ENCODE measurements at regions not wholly inside any gene's neighbourhood (a gene's known extent, or its start where the extent isn't known, plus 50 kb on each side); places are given as distances from the start of the nearest gene placed in this dataset.

GRCh38 chr2:220701115-220701514 is 871.0 kb downstream of the EPHA4 start:
- Histone ChIP-seq H3K4me1 (no peaks in the 10 kb centered on the region), H3K9me3 (no peaks in the 10 kb centered on the region), H3K36me3 (no peaks in the 10 kb centered on the region), H3K27ac (no peak overlapping the region), H3K4me3 (no peak overlapping the region), H3K27me3 (no peaks in the 10 kb centered on the region)
- intact Hi-C loops (cut with DNase I): no loop called here
- WGBS, 2 donors: 83 to 87% methylated on average over 2 of the region's 2 CpGs
- TF ChIP-seq POLR2A (IDR thresholded peaks at IDR 0.05): no peak
- DNase-seq: no peak

GRCh38 chr2:220703279-220703678 is 868.8 kb downstream of the EPHA4 start:
- intact Hi-C loops (cut with DNase I): no loop called here
- TF ChIP-seq CTCF (IDR thresholded peaks at IDR 0.05) (no peak), POLR2A (IDR thresholded peaks at IDR 0.05) (no peak)
- Histone ChIP-seq H3K36me3 (no peaks in the 10 kb centered on the region), H3K9me3 (no peaks in the 10 kb centered on the region), H3K27me3 (no peaks in the 10 kb centered on the region), H3K4me3 (no peak overlapping the region), H3K27ac (no peak overlapping the region), H3K4me1 (no peaks in the 10 kb centered on the region)
- no peak for DNase-seq
- 82 to 84% methylated on average over 5 of the region's 5 CpGs for WGBS, 2 donors

DNA sequence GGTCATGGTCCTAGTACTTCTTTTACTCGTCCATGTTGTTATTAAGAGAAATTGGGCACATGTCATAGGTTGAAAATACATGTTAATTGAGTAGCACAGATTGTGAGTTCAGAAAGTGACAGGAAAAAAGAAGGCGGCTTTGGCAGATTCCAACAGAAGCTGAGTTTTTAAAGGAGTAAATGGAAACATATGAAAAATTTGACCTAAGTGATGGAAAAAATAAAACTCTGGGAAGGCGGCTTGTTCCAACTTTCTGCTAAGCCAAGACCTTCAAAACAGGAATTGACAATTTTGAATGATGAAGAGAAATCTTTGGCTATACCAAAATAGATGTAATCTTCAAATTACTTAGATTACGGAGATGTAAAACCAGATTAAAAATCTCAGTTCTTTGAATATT is 868.0 kb downstream of the EPHA4 start:
- Histone ChIP-seq H3K9me3 (no peaks in the 10 kb centered on the region), H3K27me3 (no peaks in the 10 kb centered on the region), H3K4me3 (no peak overlapping the region), H3K36me3 (no peaks in the 10 kb centered on the region), H3K27ac (no peak overlapping the region), H3K4me1 (no peaks in the 10 kb centered on the region)
- DNase-seq: no peak
- 92 to 94% methylated on average over 4 of the region's 4 CpGs for WGBS, 2 donors
- intact Hi-C loops (cut with DNase I): no loop called here
- TF ChIP-seq CTCF (IDR thresholded peaks at IDR 0.05): no peak
- TF ChIP-seq POLR2A (IDR thresholded peaks at IDR 0.05): no peak

DNA sequence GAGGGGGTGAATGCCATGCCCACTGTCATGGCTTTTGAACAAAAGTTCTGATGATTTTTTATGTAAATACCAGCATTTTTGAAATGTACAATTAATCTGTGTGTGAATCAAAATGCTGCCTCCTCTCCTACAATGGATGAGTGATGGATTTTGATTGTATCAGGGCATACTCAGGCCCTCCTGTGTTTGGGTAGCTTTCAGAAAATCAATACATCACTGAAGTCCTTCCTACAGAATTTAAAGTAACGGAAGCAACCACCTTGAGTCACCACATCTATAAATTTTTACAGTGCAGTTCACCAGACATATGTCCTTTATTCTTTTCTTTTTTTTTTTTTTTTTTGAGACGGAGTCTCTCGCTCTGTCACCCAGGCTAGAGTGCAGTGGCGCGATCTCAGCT is 867.3 kb downstream of the EPHA4 start:
- H3K9me3 ChIP-seq: no peaks in the 10 kb centered on the region
- no peak overlapping the region for H3K27ac ChIP-seq
- H3K4me3 ChIP-seq: no peak overlapping the region
- DNase-seq: no peak
- no peak for TF ChIP-seq CTCF (IDR thresholded peaks at IDR 0.05)
- no peak for TF ChIP-seq POLR2A (IDR thresholded peaks at IDR 0.05)
- H3K36me3 ChIP-seq: no peaks in the 10 kb centered on the region
- H3K27me3 ChIP-seq: no peaks in the 10 kb centered on the region
- 75 to 93% methylated on average over 5 of the region's 5 CpGs for WGBS, 2 donors
- H3K4me1 ChIP-seq: no peaks in the 10 kb centered on the region
- intact Hi-C loops (cut with DNase I): no loop called here

DNA sequence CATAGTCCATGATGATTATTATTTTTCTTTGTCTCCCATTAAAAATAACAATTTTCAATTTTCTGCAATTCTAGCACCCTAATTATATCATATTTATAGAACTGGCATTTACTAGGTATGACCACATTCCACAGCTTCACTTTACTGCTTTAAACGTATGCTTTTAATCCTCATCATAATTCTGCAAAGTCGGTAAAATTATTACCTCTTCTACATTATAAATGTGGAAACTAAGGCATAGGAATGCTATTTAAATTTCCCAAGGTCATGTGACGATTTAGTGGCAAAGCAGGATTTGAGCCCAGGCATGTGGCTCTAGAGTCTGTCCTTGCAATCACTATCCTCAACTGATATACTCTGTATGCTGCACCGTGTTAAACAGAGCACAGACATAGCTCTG is 866.4 kb downstream of the EPHA4 start:
- H3K27ac ChIP-seq: no peak overlapping the region
- no peaks in the 10 kb centered on the region for H3K36me3 ChIP-seq
- DNase-seq: no peak
- WGBS, 2 donors: 83% methylated on average over 4 of the region's 4 CpGs
- no peaks in the 10 kb centered on the region for H3K4me1 ChIP-seq
- H3K4me3 ChIP-seq: no peak overlapping the region
- no peaks in the 10 kb centered on the region for H3K27me3 ChIP-seq
- intact Hi-C loops (cut with DNase I): no loop called here
- TF ChIP-seq CTCF (IDR thresholded peaks at IDR 0.05): no peak
- TF ChIP-seq POLR2A (IDR thresholded peaks at IDR 0.05): no peak
- no peaks in the 10 kb centered on the region for H3K9me3 ChIP-seq

GRCh38 chr2:220707261-220707660 is 864.8 kb downstream of the EPHA4 start:
- H3K9me3 ChIP-seq: no peaks in the 10 kb centered on the region
- H3K27me3 ChIP-seq: no peaks in the 10 kb centered on the region
- no peaks in the 10 kb centered on the region for H3K4me1 ChIP-seq
- H3K36me3 ChIP-seq: no peaks in the 10 kb centered on the region
- no peak for DNase-seq
- no peak overlapping the region for H3K4me3 ChIP-seq
- TF ChIP-seq POLR2A (IDR thresholded peaks at IDR 0.05): no peak
- no peak for TF ChIP-seq CTCF (IDR thresholded peaks at IDR 0.05)
- intact Hi-C loops (cut with DNase I): no loop called here
- WGBS, 2 donors: 71 to 88% methylated on average over 3 of the region's 3 CpGs
- no peak overlapping the region for H3K27ac ChIP-seq
